PC-9 (cell line): ENCODE measurements at regions not wholly inside any gene's neighbourhood (a gene's known extent, or its start where the extent isn't known, plus 50 kb on each side); places are given as distances from the start of the nearest gene placed in this dataset.

Experiments used
- BruUV-seq: library from RNA; stranded (reverse); fragments of 400-500 nt; replicated peaks from 2 replicates; lab custom pipeline; 2021; lab: Mats Ljungman, UMichigan
- CTCF ChIA-PET: fragments of 300-600 bp; sonication (Branson Sonifier 250); formaldehyde crosslinking; loops from one replicate; lab custom pipeline; 2022; ENCODE audit warnings: antibody characterized with exemption; lab: Charles Lee
- POLR2A ChIA-PET: fragments of 300-600 bp; sonication (Branson Sonifier 250); formaldehyde crosslinking; loops from one replicate; lab custom pipeline; 2022; ENCODE audit warnings: antibody characterized with exemption; ENCODE audit not compliant: unreplicated experiment; lab: Charles Lee
- DNase-seq, 2 experiments: peaks; one replicate each; pipeline versions ENCODE4 v3.0.0 to v3.0.0-alpha.2; 2015 to 2022; ENCODE audit warnings: mixed read lengths in 1 of 2
- H2AFZ ChIP-seq: fragments of 200-600 bp; sonication (generic); 2 replicates; pipeline ENCODE4 v1.8.1; 2017; ENCODE audit warnings: antibody characterized with exemption
- H3F3A ChIP-seq: fragments of 200-600 bp; sonication (generic); 2 replicates; pipeline ENCODE4 v1.8.1; 2017; ENCODE audit warnings: antibody characterized with exemption, mild to moderate bottlenecking, low read depth; ENCODE audit not compliant: insufficient read depth
- H3K27ac ChIP-seq: fragments of 200-600 bp; sonication (generic); 2 replicates; pipeline ENCODE4 v1.6.1; 2016; ENCODE audit warnings: mixed run types
- H3K27me3 ChIP-seq: fragments of 200-600 bp; sonication (generic); 2 replicates; pipeline ENCODE4 v1.6.1; 2016; ENCODE audit warnings: low read depth, mixed run types; ENCODE audit not compliant: insufficient read depth
- H3K36me3 ChIP-seq: fragments of 200-600 bp; sonication (generic); 2 replicates; pipeline ENCODE4 v1.6.1; 2016; ENCODE audit warnings: low read depth, mixed run types
- H3K4me1 ChIP-seq: fragments of 200-600 bp; sonication (generic); replicated peaks from 2 replicates; pipeline ENCODE4 v1.6.1; 2016; ENCODE audit warnings: mixed run types; ENCODE audit not compliant: insufficient read depth
- H3K4me2 ChIP-seq: fragments of 200-600 bp; sonication (generic); 2 replicates; pipeline ENCODE4 v1.6.1; 2017; ENCODE audit warnings: mixed run types
- H3K4me3 ChIP-seq: fragments of 200-600 bp; sonication (generic); 2 replicates; pipeline ENCODE4 v1.6.1; 2016; ENCODE audit warnings: mixed run types
- H3K79me2 ChIP-seq: fragments of 200-600 bp; sonication (generic); 2 replicates; pipeline ENCODE4 v1.6.1; 2017; ENCODE audit warnings: low read depth, mixed run types
- H3K9me2 ChIP-seq: fragments of 200-600 bp; sonication (generic); 2 replicates; pipeline ENCODE4 v1.8.1; 2017; ENCODE audit warnings: mild to moderate bottlenecking; ENCODE audit not compliant: insufficient read depth
- H3K9me3 ChIP-seq: fragments of 200-600 bp; sonication (generic); 2 replicates; pipeline ENCODE4 v1.8.1; 2016; ENCODE audit warnings: low read depth; ENCODE audit not compliant: insufficient read depth
- H4K20me1 ChIP-seq: fragments of 200-600 bp; sonication (generic); 2 replicates; pipeline ENCODE4 v1.8.1; 2017; ENCODE audit not compliant: insufficient read depth
- EZH2 ChIP-seq: fragments of 200-600 bp; sonication (generic); IDR thresholded peaks from 2 replicates; pipeline ENCODE4 v1.8.0; 2017; ENCODE audit warnings: antibody characterized with exemption, low read depth
- intact Hi-C: fragments of 100-400 bp; cut with micrococcal nuclease; formaldehyde crosslinking; loops from one replicate; pipeline ENCODE4 v1.10.0; 2022; ENCODE audit not compliant: unreplicated experiment
- TF ChIP-seq, protein P1 (sequence below): fragments of 200-600 bp; sonication (generic); conservative IDR thresholded peaks from 2 replicates; pipeline ENCODE4 v1.6.1; 2017; ENCODE audit warnings: mixed run types, antibody characterized with exemption, mild to moderate bottlenecking, moderate library complexity

DNA sequence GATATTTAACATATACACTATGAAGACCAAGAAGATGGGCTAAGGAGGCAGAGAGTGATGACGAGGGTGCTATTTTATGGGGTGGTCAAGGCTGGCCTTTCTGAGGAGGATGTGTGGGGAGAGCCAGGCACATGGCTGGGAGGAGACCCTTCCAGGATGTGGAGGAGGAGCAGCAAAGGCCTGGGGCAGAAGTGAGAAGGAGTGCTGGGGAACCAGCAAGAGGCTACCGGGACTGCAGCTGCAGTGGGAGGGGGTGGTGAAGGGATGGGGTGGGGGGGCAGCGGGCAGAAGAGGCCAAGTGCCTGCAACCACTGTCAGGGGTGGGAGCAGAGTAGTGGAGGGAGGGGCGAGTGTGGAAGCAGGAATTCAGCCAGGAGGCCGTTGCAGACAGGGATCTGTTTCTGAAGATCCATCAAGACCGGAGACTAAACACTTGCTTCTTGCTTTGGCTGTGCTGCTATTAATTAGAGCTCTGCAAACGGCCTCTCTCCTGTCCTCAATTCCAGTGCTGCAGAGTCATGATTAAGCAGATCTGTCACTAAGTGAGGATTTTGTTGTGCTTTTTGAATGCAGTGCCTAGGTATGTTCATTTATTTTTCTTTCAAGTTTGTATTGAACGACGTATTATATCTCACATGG is 89.9 kb downstream of the IER5 start:
- intact Hi-C loops = no loop called here
- POLR2A ChIA-PET = interaction anchor here (0.6 kb wide), 1 partner anchor 296 kb away, joined by 3 read pairs; no protein-coding TSS in a partner anchor
- Histone ChIP-seq H3K79me2 (no peaks in the 10 kb centered on the region), H3K4me1 (no peaks in the 10 kb centered on the region), H2AFZ (no peak overlapping the region), H4K20me1 (no peaks in the 10 kb centered on the region), H3K4me3 (no peak overlapping the region), H3K27me3 (peaks cover 20% of the 10 kb centered on the region), H3K9me3 (no peaks in the 10 kb centered on the region), H3K36me3 (no peaks in the 10 kb centered on the region), H3F3A (no peaks in the 10 kb centered on the region), H3K27ac (no peak overlapping the region), H3K4me2 (no peak overlapping the region), H3K9me2 (no peaks in the 10 kb centered on the region)
- no peak for TF ChIP-seq EZH2
- TF ChIP-seq, protein P1, sequence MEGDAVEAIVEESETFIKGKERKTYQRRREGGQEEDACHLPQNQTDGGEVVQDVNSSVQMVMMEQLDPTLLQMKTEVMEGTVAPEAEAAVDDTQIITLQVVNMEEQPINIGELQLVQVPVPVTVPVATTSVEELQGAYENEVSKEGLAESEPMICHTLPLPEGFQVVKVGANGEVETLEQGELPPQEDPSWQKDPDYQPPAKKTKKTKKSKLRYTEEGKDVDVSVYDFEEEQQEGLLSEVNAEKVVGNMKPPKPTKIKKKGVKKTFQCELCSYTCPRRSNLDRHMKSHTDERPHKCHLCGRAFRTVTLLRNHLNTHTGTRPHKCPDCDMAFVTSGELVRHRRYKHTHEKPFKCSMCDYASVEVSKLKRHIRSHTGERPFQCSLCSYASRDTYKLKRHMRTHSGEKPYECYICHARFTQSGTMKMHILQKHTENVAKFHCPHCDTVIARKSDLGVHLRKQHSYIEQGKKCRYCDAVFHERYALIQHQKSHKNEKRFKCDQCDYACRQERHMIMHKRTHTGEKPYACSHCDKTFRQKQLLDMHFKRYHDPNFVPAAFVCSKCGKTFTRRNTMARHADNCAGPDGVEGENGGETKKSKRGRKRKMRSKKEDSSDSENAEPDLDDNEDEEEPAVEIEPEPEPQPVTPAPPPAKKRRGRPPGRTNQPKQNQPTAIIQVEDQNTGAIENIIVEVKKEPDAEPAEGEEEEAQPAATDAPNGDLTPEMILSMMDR = no peak
- CTCF ChIA-PET = no interaction called here
- no peak for DNase-seq
- no TSS peak for BruUV-seq

DNA sequence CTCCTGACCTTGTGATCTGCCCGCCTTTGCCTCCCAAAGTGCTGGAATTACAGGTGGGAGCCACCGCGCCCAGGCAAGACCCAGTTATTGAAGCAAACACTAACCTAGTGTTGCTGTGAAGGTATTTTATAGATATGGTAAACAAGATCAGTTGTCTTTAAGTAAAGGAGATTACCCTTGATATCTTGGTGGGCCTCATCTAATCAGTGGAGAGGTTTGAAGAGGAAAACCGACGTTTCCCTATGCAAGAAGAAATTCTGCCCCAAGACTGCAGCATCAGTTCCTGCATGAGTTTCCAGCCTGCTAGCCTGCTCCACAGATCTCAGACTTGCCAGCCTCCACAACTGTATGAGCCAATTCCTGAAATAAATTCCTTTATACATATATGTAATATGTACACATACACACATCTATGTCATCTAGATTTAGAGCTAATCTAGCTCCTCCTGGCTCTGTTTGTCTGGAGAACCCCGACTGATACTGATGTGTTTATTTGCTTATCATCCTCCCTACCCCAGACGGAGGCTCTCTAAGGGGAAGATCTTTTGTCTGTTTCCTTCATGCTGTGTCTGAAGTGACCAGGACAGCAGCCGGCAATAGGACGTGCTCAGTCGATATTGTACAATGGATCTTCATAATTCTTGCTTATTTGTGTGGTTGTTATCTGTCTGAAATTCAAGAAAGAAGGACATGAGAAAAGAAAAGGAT is 90.9 kb downstream of the IER5 start:
- Histone ChIP-seq H3K27ac (no peak overlapping the region), H3K4me2 (no peak overlapping the region), H3K79me2 (no peaks in the 10 kb centered on the region), H3K36me3 (no peaks in the 10 kb centered on the region), H3K9me2 (no peaks in the 10 kb centered on the region), H3K9me3 (no peaks in the 10 kb centered on the region), H3F3A (no peaks in the 10 kb centered on the region), H3K4me1 (no peaks in the 10 kb centered on the region), H3K27me3 (peaks cover 31% of the 10 kb centered on the region), H3K4me3 (no peak overlapping the region), H2AFZ (no peak overlapping the region), H4K20me1 (no peaks in the 10 kb centered on the region)
- BruUV-seq = no TSS peak
- DNase-seq = no peak
- CTCF ChIA-PET = no interaction called here
- intact Hi-C loops = no loop called here
- TF ChIP-seq, protein P1 = no peak
- no peak for TF ChIP-seq EZH2
- POLR2A ChIA-PET = no interaction called here

DNA sequence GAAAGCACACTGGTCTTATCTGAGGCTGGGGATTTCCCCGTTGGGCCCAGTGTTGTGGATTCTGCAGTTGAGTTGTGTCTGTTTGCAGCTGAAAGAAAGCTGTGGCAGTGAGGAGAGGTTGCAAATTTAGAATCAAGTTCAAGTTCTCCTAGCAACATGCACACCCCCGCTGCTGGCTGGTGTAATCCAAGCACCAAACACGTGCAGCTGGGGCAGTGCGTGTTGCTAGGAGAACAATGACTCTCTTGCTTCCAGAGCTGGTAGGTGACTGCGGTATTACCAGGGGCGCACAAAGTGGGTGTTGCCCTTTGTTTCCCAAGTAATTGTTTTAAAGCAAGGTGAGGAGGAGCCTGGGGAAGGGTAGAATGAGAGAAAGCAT is 91.5 kb downstream of the IER5 start:
- TF ChIP-seq, protein P1 = no peak
- no peak for TF ChIP-seq EZH2
- no peak overlapping the region for H3K27ac ChIP-seq
- H3F3A ChIP-seq = no peaks in the 10 kb centered on the region
- H3K9me2 ChIP-seq = no peaks in the 10 kb centered on the region
- ChIA-PET CTCF (no interaction called here), POLR2A (no interaction called here)
- no peaks in the 10 kb centered on the region for H3K4me1 ChIP-seq
- intact Hi-C loops = no loop called here
- H3K4me3 ChIP-seq = no peak overlapping the region
- H3K4me2 ChIP-seq = no peak overlapping the region
- no peak overlapping the region for H2AFZ ChIP-seq
- no peak for DNase-seq
- no peaks in the 10 kb centered on the region for H4K20me1 ChIP-seq
- H3K36me3 ChIP-seq = no peaks in the 10 kb centered on the region
- H3K27me3 ChIP-seq = peaks cover 36% of the 10 kb centered on the region
- H3K79me2 ChIP-seq = no peaks in the 10 kb centered on the region
- no TSS peak for BruUV-seq
- no peaks in the 10 kb centered on the region for H3K9me3 ChIP-seq
